Lung (tissue), 11 donors: ENCODE measurements at regions not wholly inside any gene's neighbourhood (a gene's known extent, or its start where the extent isn't known, plus 50 kb on each side); places are given as distances from the start of the nearest gene placed in this dataset.

ENCODE experiments used
- ATAC-seq: fragments of 200-7000 bp; cut with Tn5 transposase; one replicate; pipeline ENCODE4 v1.9.1; 2020; ENCODE audit warnings: moderate number of reproducible peaks; ENCODE audit not compliant: insufficient read depth, low FRiP score
- DNase-seq, 3 donors: peaks; one replicate each; pipeline ENCODE4 v3.0.0-alpha.2; 2013 to 2017
- H3K27ac ChIP-seq, 2 donors: one replicate each; pipeline ENCODE4 v1.5.1; 2013; ENCODE audit warnings: mild to moderate bottlenecking in 2 of 2, moderate library complexity in 2 of 2, control low read depth in 1 of 2, inconsistent platforms in 1 of 2, low read depth in 1 of 2, low read length in 1 of 2
- H3K27me3 ChIP-seq, 3 donors: one replicate each; pipeline ENCODE4 v1.5.1; 2013; ENCODE audit warnings: low read length in 2 of 3; ENCODE audit not compliant: control insufficient read depth in 3 of 3, insufficient read depth in 3 of 3
- H3K36me3 ChIP-seq, 4 donors: one replicate each; pipeline ENCODE4 v1.5.1; 2013; ENCODE audit warnings: low read length in 4 of 4, mild to moderate bottlenecking in 1 of 4, moderate library complexity in 1 of 4; ENCODE audit not compliant: control insufficient read depth in 4 of 4, insufficient read depth in 4 of 4
- H3K4me1 ChIP-seq, 5 donors: one replicate each; pipeline ENCODE4 v1.5.1; 2013; ENCODE audit warnings: low read length in 5 of 5, mild to moderate bottlenecking in 2 of 5, moderate library complexity in 1 of 5; ENCODE audit not compliant: control insufficient read depth in 5 of 5, insufficient read depth in 5 of 5
- H3K4me3 ChIP-seq: one replicate; pipeline ENCODE4 v1.5.1; 2013; ENCODE audit warnings: mild to moderate bottlenecking, control low read depth, moderate library complexity
- H3K9ac ChIP-seq, 2 donors: one replicate each; pipeline ENCODE4 v1.5.1; 2013; ENCODE audit warnings: low read length in 2 of 2, control low read depth in 1 of 2; ENCODE audit not compliant: insufficient read depth in 1 of 2
- H3K9me3 ChIP-seq, 4 donors: one replicate each; pipeline ENCODE4 v1.5.1; 2013; ENCODE audit warnings: low read length in 3 of 4, mild to moderate bottlenecking in 1 of 4, moderate library complexity in 1 of 4; ENCODE audit not compliant: control insufficient read depth in 4 of 4, insufficient read depth in 3 of 4
- WGBS, 2 donors: extraction: QIAGEN DNeasy Blood & Tissue Kit; methylation state at CpG; one replicate each; pipeline ENCODE4 v1.1.7; 2013; 5-methylcytosine and 5-hydroxymethylcytosine counted together
- TF ChIP-seq, protein P1 (sequence below): IDR thresholded peaks from 2 replicates; pipeline ENCODE4 v1.5.1; 2012; ENCODE audit warnings: mild to moderate bottlenecking; ENCODE audit errors: control extremely low read depth, extremely low read depth
- donor health status: control.
- donor health status: control.
- donor health status: Bipolar disorder and iron deficiency.
- donor health status: healthy.
- donor health status: DM: yes; HTN: yes; CAD: no.

DNA sequence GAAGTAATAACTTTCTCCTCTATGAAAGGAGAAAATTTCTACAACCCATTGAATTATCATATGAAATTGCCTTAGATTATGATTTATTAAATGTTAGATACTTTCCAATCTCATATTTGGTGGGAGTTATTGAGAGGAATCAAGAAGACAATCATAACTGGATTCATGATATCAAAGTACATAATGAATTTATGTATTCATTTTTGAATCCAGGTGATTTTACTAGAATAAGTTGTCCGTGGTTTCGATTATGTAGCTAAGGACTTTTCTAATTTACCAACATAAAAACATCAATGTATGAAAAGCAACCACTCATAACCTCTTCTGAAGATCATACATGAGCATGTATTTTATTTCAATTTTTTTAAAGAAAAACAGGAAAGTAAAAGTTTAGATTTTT is 1225.0 kb upstream of the MIR17HG start:
- ATAC-seq (no peak), DNase-seq (no peak)
- Histone ChIP-seq H3K9me3 (no peaks in the 10 kb centered on the region), H3K36me3 (no peaks in the 10 kb centered on the region), H3K27me3 (no peaks in the 10 kb centered on the region), H3K4me1 (no peaks in the 10 kb centered on the region), H3K9ac (no peak overlapping the region), H3K27ac (no peak overlapping the region), H3K4me3 (no peak overlapping the region)
- TF ChIP-seq, protein P1, sequence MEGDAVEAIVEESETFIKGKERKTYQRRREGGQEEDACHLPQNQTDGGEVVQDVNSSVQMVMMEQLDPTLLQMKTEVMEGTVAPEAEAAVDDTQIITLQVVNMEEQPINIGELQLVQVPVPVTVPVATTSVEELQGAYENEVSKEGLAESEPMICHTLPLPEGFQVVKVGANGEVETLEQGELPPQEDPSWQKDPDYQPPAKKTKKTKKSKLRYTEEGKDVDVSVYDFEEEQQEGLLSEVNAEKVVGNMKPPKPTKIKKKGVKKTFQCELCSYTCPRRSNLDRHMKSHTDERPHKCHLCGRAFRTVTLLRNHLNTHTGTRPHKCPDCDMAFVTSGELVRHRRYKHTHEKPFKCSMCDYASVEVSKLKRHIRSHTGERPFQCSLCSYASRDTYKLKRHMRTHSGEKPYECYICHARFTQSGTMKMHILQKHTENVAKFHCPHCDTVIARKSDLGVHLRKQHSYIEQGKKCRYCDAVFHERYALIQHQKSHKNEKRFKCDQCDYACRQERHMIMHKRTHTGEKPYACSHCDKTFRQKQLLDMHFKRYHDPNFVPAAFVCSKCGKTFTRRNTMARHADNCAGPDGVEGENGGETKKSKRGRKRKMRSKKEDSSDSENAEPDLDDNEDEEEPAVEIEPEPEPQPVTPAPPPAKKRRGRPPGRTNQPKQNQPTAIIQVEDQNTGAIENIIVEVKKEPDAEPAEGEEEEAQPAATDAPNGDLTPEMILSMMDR, result no peak
- WGBS, 2 donors, result 87 to 96% methylated on average over 2 of the region's 2 CpGs

DNA sequence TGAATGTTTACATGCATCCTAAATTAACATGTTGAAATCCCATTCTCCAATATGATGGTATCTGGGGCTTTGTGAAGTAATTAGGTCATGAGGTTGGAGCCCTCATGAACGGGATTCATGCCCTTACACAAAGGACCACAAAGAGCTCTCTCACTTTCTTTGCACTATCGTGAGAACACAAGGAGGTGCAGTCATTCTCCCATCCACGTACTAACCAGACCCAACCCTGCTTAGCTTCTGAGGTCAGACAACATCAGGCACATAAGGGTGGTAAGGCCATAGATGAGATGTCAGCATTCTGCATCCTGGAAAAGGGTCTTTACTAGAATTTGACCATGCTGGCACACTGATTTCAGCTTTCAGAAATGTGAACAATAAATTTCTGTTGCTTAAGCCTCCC is 1211.9 kb upstream of the MIR17HG start:
- Histone ChIP-seq H3K9me3 (no peaks in the 10 kb centered on the region), H3K4me3 (no peak overlapping the region), H3K9ac (no peak overlapping the region), H3K4me1 (no peaks in the 10 kb centered on the region), H3K36me3 (no peaks in the 10 kb centered on the region), H3K27ac (no peak overlapping the region), H3K27me3 (no peaks in the 10 kb centered on the region)
- ATAC-seq, result no peak
- TF ChIP-seq, protein P1, result no peak
- DNase-seq, result no peak
- 87 to 89% methylated on average over 3 of the region's 3 CpGs for WGBS, 2 donors

DNA sequence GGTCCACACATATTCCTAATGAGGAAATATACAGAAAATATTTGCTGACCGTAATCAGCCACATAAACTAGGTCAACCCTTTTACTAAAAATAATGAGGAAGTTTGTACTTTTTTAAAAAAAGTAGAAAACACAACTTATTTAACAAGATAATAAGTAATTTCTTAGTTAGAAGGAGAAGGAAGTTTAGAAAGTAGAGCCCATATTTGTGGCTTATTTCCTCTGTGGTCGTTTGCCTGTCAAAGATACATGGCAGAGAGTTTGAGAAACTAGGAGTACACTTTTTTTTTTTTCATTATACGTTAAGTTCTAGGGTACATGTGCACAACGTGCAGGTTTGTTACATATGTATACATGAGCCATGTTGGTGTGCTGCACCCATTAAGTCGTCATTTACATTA is 1205.2 kb upstream of the MIR17HG start:
- no peaks in the 10 kb centered on the region for H3K27me3 ChIP-seq
- TF ChIP-seq, protein P1, result no peak
- no peaks in the 10 kb centered on the region for H3K9me3 ChIP-seq
- no peaks in the 10 kb centered on the region for H3K4me1 ChIP-seq
- WGBS, 2 donors, result 37 to 59% methylated on average over 5 of the region's 5 CpGs
- no peak overlapping the region for H3K4me3 ChIP-seq
- no peaks in the 10 kb centered on the region for H3K36me3 ChIP-seq
- ATAC-seq (no peak), DNase-seq (no peak)
- no peak overlapping the region for H3K9ac ChIP-seq
- H3K27ac ChIP-seq, result no peak overlapping the region

DNA sequence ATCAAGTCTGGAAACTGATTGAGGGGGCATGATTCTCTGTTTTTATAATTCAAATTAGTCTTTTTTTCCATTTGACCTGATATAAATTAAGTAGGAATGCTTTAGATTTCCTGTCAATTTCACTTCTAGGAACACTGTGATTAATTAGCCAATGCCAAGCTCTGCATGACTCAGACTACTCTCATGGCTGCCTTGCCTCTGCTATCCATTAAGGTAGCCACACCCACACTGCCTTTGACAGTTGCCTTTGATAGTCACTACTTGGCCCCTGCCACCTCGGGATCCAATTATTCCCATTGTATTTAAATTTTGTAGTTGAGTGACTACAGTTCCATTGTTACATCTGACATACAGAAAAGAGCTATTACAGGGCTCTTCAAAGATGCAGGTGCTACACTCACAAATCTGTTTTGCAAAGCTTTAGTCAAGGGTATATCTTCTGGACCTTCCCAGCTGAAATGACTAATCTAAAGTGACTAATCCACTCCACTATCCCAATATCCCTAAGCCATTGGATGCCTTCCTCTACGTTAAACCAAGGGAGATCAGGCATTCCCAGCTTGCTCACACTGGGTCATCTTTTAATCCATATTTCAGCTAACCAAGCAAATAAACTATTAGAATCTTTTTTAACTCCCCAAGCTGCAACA is 1193.1 kb upstream of the MIR17HG start:
- WGBS, 2 donors, result 84 to 90% methylated on average over 2 of the region's 2 CpGs

More for the DNA sequence above, 1193.1 kb upstream of the MIR17HG start:
- H3K9me3 ChIP-seq, result peaks cover 0 to 2% (median 0%) of the 10 kb centered on the region in 4 donors
- no peaks in the 10 kb centered on the region for H3K36me3 ChIP-seq
- H3K27me3 ChIP-seq, result no peaks in the 10 kb centered on the region
- DNase-seq (no peak), ATAC-seq (no peak)
- no peak overlapping the region for H3K9ac ChIP-seq
- no peak overlapping the region for H3K4me3 ChIP-seq
- H3K4me1 ChIP-seq, result no peaks in the 10 kb centered on the region
- TF ChIP-seq, protein P1, result no peak
- H3K27ac ChIP-seq, result no peak overlapping the region
